SK-N-SH (cell line): ENCODE measurements at regions not wholly inside any gene's neighbourhood (a gene's known extent, or its start where the extent isn't known, plus 50 kb on each side); places are given as distances from the start of the nearest gene placed in this dataset.

Source experiments
- CTCF ChIA-PET: fragments of 300-600, 350-600 bp; formaldehyde crosslinking; extraction: SDS; loops from one replicate; lab custom pipeline; 2021; lab: Yijun Ruan, JAX
- POLR2A ChIA-PET: fragments of 350-600 bp; sonication (Branson Sonifier 250); formaldehyde crosslinking; extraction: SDS; loops from one replicate; lab custom pipeline; 2020; ENCODE audit warnings: antibody characterized with exemption, inconsistent platforms; lab: Yijun Ruan, JAX
- DNase-seq: peaks from one replicate; pipeline ENCODE4 v3.0.0; 2012
- H2AFZ ChIP-seq: fragments of 200-600 bp; sonication (generic); 2 replicates; pipeline ENCODE4 v1.8.1; 2016; ENCODE audit warnings: antibody characterized with exemption, mild to moderate bottlenecking, low read depth
- H3F3A ChIP-seq: fragments of 200-600 bp; sonication (generic); replicated peaks from 2 replicates; pipeline ENCODE3; 2016; ENCODE audit warnings: antibody characterized with exemption, mild to moderate bottlenecking; ENCODE audit not compliant: insufficient read depth
- H3K27ac ChIP-seq, 2 experiments: fragments of 200-500 bp in 1 of 2; fragments of 200-600 bp in 1 of 2; sonication (Bioruptor generic) in 1 of 2; sonication (generic), shearing (Covaris generic) in 1 of 2; 2 replicates each; pipeline versions ENCODE4 v1.5.1 to v1.6.1; 2014 to 2016; ENCODE audit warnings: low read depth in 2 of 2, inconsistent platforms in 1 of 2, low read length in 1 of 2, mild to moderate bottlenecking in 1 of 2, mixed read lengths in 1 of 2
- H3K27me3 ChIP-seq: fragments of 200-600 bp; sonication (generic), shearing (Covaris generic); 2 replicates; pipeline ENCODE4 v1.6.1; 2016; ENCODE audit warnings: mixed run types; ENCODE audit not compliant: insufficient read depth
- H3K36me3 ChIP-seq, 2 experiments: fragments of 200-500 bp in 1 of 2; fragments of 200-600 bp in 1 of 2; sonication (Bioruptor generic) in 1 of 2; sonication (generic) in 1 of 2; replicated peaks in 1 of 2; 2 replicates each; pipeline versions ENCODE3 to v1.5.1; 2014 to 2016; ENCODE audit warnings: low read length in 1 of 2, mild to moderate bottlenecking in 1 of 2; ENCODE audit not compliant: insufficient read depth in 2 of 2, control insufficient read depth in 1 of 2
- H3K4me1 ChIP-seq, 2 experiments: fragments of 200-500 bp in 1 of 2; fragments of 200-600 bp in 1 of 2; sonication (Bioruptor generic) in 1 of 2; sonication (generic), shearing (Covaris generic) in 1 of 2; 2 replicates each; pipeline versions ENCODE4 v1.5.1 to v1.6.1; 2014 to 2016; ENCODE audit warnings: low read depth in 1 of 2, low read length in 1 of 2, mixed run types in 1 of 2; ENCODE audit not compliant: insufficient read depth in 2 of 2, control insufficient read depth in 1 of 2
- H3K4me2 ChIP-seq: fragments of 200-600 bp; sonication (generic), shearing (Covaris generic); 2 replicates; pipeline ENCODE4 v1.6.1; 2017; ENCODE audit warnings: mixed run types
- H3K4me3 ChIP-seq, 2 experiments: fragments of 200-500 bp in 1 of 2; fragments of 200-600 bp in 1 of 2; sonication (Bioruptor generic) in 1 of 2; sonication (generic), shearing (Covaris generic) in 1 of 2; 2 replicates each; pipeline versions ENCODE4 v1.5.1 to v1.8.1; 2014 to 2016; ENCODE audit warnings: low read depth in 2 of 2, inconsistent platforms in 1 of 2, low read length in 1 of 2, mild to moderate bottlenecking in 1 of 2, mixed read lengths in 1 of 2, moderate library complexity in 1 of 2
- H3K79me2 ChIP-seq: fragments of 200-600 bp; sonication (generic); 2 replicates; pipeline ENCODE4 v1.8.1; 2017; ENCODE audit warnings: mild to moderate bottlenecking; ENCODE audit not compliant: insufficient read depth
- H3K9ac ChIP-seq: fragments of 200-600 bp; sonication (generic); 2 replicates; pipeline ENCODE4 v1.6.1; 2017; ENCODE audit warnings: mixed run types
- H3K9me2 ChIP-seq: fragments of 200-600 bp; sonication (generic); 2 replicates; pipeline ENCODE4 v1.6.1; 2017; ENCODE audit warnings: mixed run types
- H3K9me3 ChIP-seq: fragments of 200-600 bp; sonication (generic); 2 replicates; pipeline ENCODE4 v1.6.1; 2017; ENCODE audit warnings: mixed run types, mild to moderate bottlenecking, moderate library complexity
- H4K20me1 ChIP-seq: fragments of 200-600 bp; sonication (generic); 2 replicates; pipeline ENCODE4 v1.6.1; 2017; ENCODE audit warnings: mild to moderate bottlenecking, mixed run types; ENCODE audit not compliant: insufficient read depth
- ELF1 ChIP-seq: IDR thresholded peaks from 2 replicates; pipeline ENCODE4 v1.4.0; 2012
- EP300 ChIP-seq, 2 experiments: IDR thresholded peaks; 2 replicates each; pipeline versions ENCODE4 v1.4.0 to v1.6.1; 2012; ENCODE audit warnings: borderline replicate concordance in 1 of 2, low read depth in 1 of 2, low read length in 1 of 2
- EZH2phosphoT487 ChIP-seq: fragments of 200-600 bp; sonication (generic); IDR thresholded peaks from 2 replicates; pipeline ENCODE4 v1.6.1; 2017; ENCODE audit warnings: low read depth, mixed run types, mild to moderate bottlenecking, antibody characterized with exemption, moderate library complexity, borderline replicate concordance
- FOXM1 ChIP-seq: IDR thresholded peaks from 2 replicates; pipeline ENCODE4 v1.4.0; 2012; ENCODE audit warnings: low read depth, mild to moderate bottlenecking
- JUND ChIP-seq: IDR thresholded peaks from 2 replicates; pipeline ENCODE4 v1.4.0; 2012
- MEF2A ChIP-seq: IDR thresholded peaks from 2 replicates; pipeline ENCODE4 v1.4.0; 2012; ENCODE audit warnings: low read depth, borderline replicate concordance
- RAD21 ChIP-seq: IDR thresholded peaks from 2 replicates; pipeline ENCODE4 v1.6.1; 2012; ENCODE audit warnings: mild to moderate bottlenecking, low read length
- RCOR1 ChIP-seq: fragments of 150-350 bp; IDR thresholded peaks from 2 replicates; pipeline ENCODE4 v1.6.1; 2017; ENCODE audit warnings: antibody characterized with exemption, low read length
- RFX5 ChIP-seq: IDR thresholded peaks from 2 replicates; pipeline ENCODE4 v1.6.1; 2012; ENCODE audit warnings: mild to moderate bottlenecking, improper control_type of control experiment, low read length
- TAF1 ChIP-seq: IDR thresholded peaks from 2 replicates; pipeline ENCODE4 v1.6.1; 2012; ENCODE audit warnings: low read depth, mild to moderate bottlenecking, low read length, moderate library complexity, borderline replicate concordance
- TCF12 ChIP-seq: IDR thresholded peaks from 2 replicates; pipeline ENCODE4 v1.4.0; 2012
- USF1 ChIP-seq: IDR thresholded peaks from 2 replicates; pipeline ENCODE4 v1.4.0; 2012; ENCODE audit warnings: low read depth, borderline replicate concordance
- ZBTB33 ChIP-seq: IDR thresholded peaks from 2 replicates; pipeline ENCODE4 v1.4.0; 2012; ENCODE audit warnings: low read depth, borderline replicate concordance
- WGBS: methylation state at CpG from one replicate; pipeline ENCODE4 v1.1.6; 2017; ENCODE audit warnings: low lambda C conversion rate; 5-methylcytosine and 5-hydroxymethylcytosine counted together
- TF ChIP-seq, protein P1 (sequence below): IDR thresholded peaks from 2 replicates; pipeline ENCODE4 v1.6.1; 2012; ENCODE audit warnings: mild to moderate bottlenecking, low read depth, low read length, moderate library complexity
- TF ChIP-seq, protein P2 (sequence below): IDR thresholded peaks from 2 replicates; pipeline ENCODE4; 2012

DNA sequence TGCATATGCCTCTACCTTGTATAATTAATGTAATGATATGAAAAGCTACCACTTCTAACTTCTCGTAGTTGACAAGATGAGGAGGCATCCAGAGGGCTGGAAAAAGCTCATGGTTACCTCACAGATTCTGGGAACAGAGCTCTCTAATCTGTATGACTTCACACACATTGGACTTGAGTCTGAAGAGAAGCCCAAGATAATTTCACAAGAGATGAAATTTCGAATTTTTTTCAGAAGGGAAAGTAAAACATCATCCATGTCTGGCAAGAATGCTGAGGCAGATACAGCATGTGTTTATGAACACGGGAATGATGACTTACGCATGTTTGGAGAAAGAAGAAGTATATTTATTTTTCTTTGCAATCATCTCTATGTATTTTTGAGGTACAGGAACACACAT is 141.8 kb upstream of the TENT5A start:
- H3K4me2 ChIP-seq: no peak overlapping the region
- TF ChIP-seq RCOR1: no peak
- TF ChIP-seq FOXM1: no peak
- TF ChIP-seq, protein P1, sequence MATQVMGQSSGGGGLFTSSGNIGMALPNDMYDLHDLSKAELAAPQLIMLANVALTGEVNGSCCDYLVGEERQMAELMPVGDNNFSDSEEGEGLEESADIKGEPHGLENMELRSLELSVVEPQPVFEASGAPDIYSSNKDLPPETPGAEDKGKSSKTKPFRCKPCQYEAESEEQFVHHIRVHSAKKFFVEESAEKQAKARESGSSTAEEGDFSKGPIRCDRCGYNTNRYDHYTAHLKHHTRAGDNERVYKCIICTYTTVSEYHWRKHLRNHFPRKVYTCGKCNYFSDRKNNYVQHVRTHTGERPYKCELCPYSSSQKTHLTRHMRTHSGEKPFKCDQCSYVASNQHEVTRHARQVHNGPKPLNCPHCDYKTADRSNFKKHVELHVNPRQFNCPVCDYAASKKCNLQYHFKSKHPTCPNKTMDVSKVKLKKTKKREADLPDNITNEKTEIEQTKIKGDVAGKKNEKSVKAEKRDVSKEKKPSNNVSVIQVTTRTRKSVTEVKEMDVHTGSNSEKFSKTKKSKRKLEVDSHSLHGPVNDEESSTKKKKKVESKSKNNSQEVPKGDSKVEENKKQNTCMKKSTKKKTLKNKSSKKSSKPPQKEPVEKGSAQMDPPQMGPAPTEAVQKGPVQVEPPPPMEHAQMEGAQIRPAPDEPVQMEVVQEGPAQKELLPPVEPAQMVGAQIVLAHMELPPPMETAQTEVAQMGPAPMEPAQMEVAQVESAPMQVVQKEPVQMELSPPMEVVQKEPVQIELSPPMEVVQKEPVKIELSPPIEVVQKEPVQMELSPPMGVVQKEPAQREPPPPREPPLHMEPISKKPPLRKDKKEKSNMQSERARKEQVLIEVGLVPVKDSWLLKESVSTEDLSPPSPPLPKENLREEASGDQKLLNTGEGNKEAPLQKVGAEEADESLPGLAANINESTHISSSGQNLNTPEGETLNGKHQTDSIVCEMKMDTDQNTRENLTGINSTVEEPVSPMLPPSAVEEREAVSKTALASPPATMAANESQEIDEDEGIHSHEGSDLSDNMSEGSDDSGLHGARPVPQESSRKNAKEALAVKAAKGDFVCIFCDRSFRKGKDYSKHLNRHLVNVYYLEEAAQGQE: no peak
- TF ChIP-seq MEF2A: no peak
- no peak for TF ChIP-seq RAD21
- TF ChIP-seq, protein P2, sequence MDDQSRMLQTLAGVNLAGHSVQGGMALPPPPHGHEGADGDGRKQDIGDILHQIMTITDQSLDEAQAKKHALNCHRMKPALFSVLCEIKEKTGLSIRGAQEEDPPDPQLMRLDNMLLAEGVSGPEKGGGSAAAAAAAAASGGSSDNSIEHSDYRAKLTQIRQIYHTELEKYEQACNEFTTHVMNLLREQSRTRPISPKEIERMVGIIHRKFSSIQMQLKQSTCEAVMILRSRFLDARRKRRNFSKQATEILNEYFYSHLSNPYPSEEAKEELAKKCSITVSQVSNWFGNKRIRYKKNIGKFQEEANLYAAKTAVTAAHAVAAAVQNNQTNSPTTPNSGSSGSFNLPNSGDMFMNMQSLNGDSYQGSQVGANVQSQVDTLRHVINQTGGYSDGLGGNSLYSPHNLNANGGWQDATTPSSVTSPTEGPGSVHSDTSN: no peak
- no peak for TF ChIP-seq ELF1
- TF ChIP-seq TAF1: no peak
- TF ChIP-seq TCF12: no peak
- TF ChIP-seq EP300 (IDR thresholded peaks at IDR 0.05; ENCODE audit: borderline replicate concordance in 1 of 2, low read depth in 1 of 2, low read length in 1 of 2): no peak
- no peak for TF ChIP-seq RFX5
- no peak for TF ChIP-seq USF1
- TF ChIP-seq EZH2phosphoT487: no peak
- TF ChIP-seq JUND: no peak
- TF ChIP-seq ZBTB33: no peak
- TF ChIP-seq, all 33 proteins: peak for 0
- no peaks in the 10 kb centered on the region for H3K36me3 ChIP-seq
- H3K4me3 ChIP-seq: no peak overlapping the region
- WGBS: 78% methylated on average over 4 of the region's 4 CpGs
- no peaks in the 10 kb centered on the region for H4K20me1 ChIP-seq
- H2AFZ ChIP-seq: no peak overlapping the region
- ChIA-PET CTCF (interaction anchor here (1.0 kb wide), 1 partner anchor 18 kb away, joined by 3 read pairs; no protein-coding TSS in a partner anchor), POLR2A (no interaction called here)
- no peak overlapping the region for H3K9ac ChIP-seq
- H3K27ac ChIP-seq: no peak overlapping the region
- no peaks in the 10 kb centered on the region for H3K9me2 ChIP-seq
- H3K79me2 ChIP-seq: no peaks in the 10 kb centered on the region
- no peaks in the 10 kb centered on the region for H3K9me3 ChIP-seq
- H3F3A ChIP-seq: no peaks in the 10 kb centered on the region
- H3K27me3 ChIP-seq: no peaks in the 10 kb centered on the region
- no peak for DNase-seq
- no peaks in the 10 kb centered on the region for H3K4me1 ChIP-seq
